HUES48 (cell line): ENCODE measurements at regions not wholly inside any gene's neighbourhood (a gene's known extent, or its start where the extent isn't known, plus 50 kb on each side); places are given as distances from the start of the nearest gene placed in this dataset.

Experiments used
- H3K27ac ChIP-seq: one replicate; pipeline ENCODE4 v1.7.0; 2013; ENCODE audit warnings: low read depth, low read length, inconsistent platforms
- H3K27me3 ChIP-seq: 2 replicates; pipeline ENCODE4 v1.6.1; 2013; ENCODE audit warnings: mild to moderate bottlenecking, low read length; ENCODE audit not compliant: control insufficient read depth, insufficient read depth
- H3K36me3 ChIP-seq: 2 replicates; pipeline ENCODE4 v1.6.1; 2013; ENCODE audit warnings: low read length; ENCODE audit not compliant: control insufficient read depth, insufficient read depth
- H3K4me1 ChIP-seq: 2 replicates; pipeline ENCODE4 v1.6.1; 2013; ENCODE audit warnings: mild to moderate bottlenecking, low read length; ENCODE audit not compliant: control insufficient read depth, insufficient read depth
- H3K4me3 ChIP-seq: 2 replicates; pipeline ENCODE4 v1.5.1; 2013; ENCODE audit warnings: mild to moderate bottlenecking, low read depth, low read length
- H3K9ac ChIP-seq: 2 replicates; pipeline ENCODE4 v1.6.1; 2013; ENCODE audit warnings: mild to moderate bottlenecking, low read depth, low read length, moderate library complexity
- H3K9me3 ChIP-seq: 2 replicates; pipeline ENCODE4 v1.6.1; 2013; ENCODE audit warnings: low read length; ENCODE audit not compliant: control insufficient read depth, insufficient read depth

DNA sequence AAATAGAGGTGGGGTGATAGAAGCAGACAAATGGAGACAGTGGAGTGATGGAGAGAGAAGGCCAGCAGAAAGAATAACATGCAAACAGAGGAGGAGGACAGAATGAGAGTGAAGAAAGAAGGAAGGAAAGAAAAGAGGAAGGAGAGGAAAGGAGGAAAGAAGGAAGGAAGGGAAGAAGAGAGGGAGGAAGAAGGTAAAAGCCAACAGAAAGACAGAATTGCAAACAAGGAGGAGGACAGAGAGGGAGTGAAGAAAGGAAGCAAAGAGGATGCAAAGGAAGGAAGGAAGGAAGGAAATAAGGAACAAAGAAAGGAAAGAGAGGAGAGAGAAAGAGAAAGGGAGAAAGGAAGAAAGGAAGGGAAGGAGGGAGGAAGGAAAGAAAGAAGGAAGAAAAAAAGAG, 444.0 kb downstream of the IRS1 start:
- Histone ChIP-seq H3K4me1 (no peaks in the 10 kb centered on the region), H3K36me3 (no peaks in the 10 kb centered on the region), H3K4me3 (no peak overlapping the region), H3K9ac (no peak overlapping the region), H3K27ac (no peak overlapping the region), H3K27me3 (no peaks in the 10 kb centered on the region), H3K9me3 (no peaks in the 10 kb centered on the region)

DNA sequence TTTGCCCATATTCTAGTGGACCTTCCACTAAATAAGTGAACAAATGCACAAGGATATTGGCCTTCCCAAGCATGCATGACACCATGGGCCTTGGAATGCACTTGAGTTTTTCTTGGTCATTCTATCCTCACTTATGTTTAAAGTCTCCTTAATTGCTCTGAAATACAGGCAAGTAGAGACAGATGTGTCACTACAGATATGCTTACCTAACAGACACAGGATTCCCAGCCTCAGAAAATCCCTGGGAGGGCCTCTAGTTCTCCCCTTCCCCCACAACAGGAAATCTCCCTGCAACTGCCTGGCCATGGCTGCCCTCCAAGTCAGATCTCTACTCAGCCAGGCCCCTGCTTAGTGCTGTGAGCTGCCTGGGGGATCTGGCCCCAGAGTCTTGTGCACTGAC, 445.2 kb downstream of the IRS1 start:
- Histone ChIP-seq H3K9ac (no peak overlapping the region), H3K4me3 (no peak overlapping the region), H3K27ac (no peak overlapping the region), H3K27me3 (no peaks in the 10 kb centered on the region), H3K4me1 (no peaks in the 10 kb centered on the region), H3K36me3 (no peaks in the 10 kb centered on the region), H3K9me3 (no peaks in the 10 kb centered on the region)

DNA sequence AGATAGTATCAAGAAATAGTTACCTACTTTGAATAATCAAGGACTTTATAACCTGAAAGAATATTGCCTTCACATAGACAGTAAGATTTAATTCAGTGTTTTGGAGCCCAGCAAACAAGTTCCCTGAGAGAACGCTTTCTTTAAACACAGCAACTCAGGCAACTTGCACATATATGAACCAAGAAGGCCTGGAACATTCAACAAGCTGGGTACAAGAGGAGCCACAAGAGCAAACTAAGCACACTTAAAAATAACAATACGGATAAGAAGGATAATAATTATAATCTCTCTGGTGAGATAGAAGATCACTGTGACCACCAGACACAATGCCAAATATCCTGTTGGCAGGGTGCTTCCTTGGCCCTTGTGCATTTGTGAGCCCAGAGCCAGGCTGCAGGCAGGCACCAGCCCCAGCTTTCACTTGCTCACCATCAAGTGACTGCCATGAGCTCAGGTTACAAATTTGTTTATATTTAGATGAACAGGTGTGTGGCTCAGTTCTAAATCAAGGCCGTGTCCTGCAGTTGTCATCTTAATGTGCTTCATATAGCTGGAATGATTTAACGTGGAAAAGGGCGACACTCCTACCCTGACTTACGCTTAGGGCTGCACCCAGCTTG, 446.6 kb downstream of the IRS1 start:
- Histone ChIP-seq H3K9me3 (no peaks in the 10 kb centered on the region), H3K4me1 (no peaks in the 10 kb centered on the region), H3K36me3 (no peaks in the 10 kb centered on the region), H3K9ac (no peak overlapping the region), H3K4me3 (no peak overlapping the region), H3K27me3 (no peaks in the 10 kb centered on the region), H3K27ac (no peak overlapping the region)

DNA sequence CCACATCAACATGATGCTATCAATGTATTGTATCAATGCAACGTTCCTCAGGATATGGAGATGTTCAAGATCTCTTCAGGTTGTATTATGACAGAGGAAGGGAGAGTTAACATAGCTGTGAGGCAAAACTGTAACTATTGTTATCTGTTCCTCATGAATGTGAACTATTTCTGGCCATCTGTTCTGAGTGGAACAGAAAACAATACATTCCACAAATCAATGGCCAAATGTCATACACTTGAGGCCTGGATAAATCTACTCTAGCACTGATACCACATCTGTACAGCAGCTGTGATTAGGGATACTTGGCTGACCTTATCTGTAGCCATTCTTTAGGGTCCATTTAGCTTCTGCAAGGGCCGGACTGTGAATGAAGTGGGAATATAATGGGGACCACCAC, 447.9 kb downstream of the IRS1 start:
- H3K27ac ChIP-seq = no peak overlapping the region
- H3K4me3 ChIP-seq = no peak overlapping the region
- no peak overlapping the region for H3K9ac ChIP-seq
- no peaks in the 10 kb centered on the region for H3K4me1 ChIP-seq
- H3K27me3 ChIP-seq = no peaks in the 10 kb centered on the region
- no peaks in the 10 kb centered on the region for H3K9me3 ChIP-seq
- no peaks in the 10 kb centered on the region for H3K36me3 ChIP-seq

GRCh38 chr2:226339616-226340015, 460.0 kb downstream of the IRS1 start:
- Histone ChIP-seq H3K27ac (no peak overlapping the region), H3K4me3 (no peak overlapping the region), H3K36me3 (no peaks in the 10 kb centered on the region)

GRCh38 chr2:226338825-226339224, 460.8 kb downstream of the IRS1 start:
- Histone ChIP-seq H3K4me3 (no peak overlapping the region), H3K4me1 (peaks cover 10% of the 10 kb centered on the region; the same call in 1 of the 2 replicates), H3K9ac (no peak overlapping the region), H3K27ac (no peak overlapping the region), H3K27me3 (no peaks in the 10 kb centered on the region), H3K9me3 (no peaks in the 10 kb centered on the region), H3K36me3 (no peaks in the 10 kb centered on the region)

More at GRCh38 chr2:226339616-226340015, 460.0 kb downstream of the IRS1 start:
- H3K27me3 ChIP-seq = no peaks in the 10 kb centered on the region
- no peaks in the 10 kb centered on the region for H3K9me3 ChIP-seq
- no peak overlapping the region for H3K9ac ChIP-seq
- peaks cover 10% of the 10 kb centered on the region; the same call in 1 of the 2 replicates for H3K4me1 ChIP-seq

DNA sequence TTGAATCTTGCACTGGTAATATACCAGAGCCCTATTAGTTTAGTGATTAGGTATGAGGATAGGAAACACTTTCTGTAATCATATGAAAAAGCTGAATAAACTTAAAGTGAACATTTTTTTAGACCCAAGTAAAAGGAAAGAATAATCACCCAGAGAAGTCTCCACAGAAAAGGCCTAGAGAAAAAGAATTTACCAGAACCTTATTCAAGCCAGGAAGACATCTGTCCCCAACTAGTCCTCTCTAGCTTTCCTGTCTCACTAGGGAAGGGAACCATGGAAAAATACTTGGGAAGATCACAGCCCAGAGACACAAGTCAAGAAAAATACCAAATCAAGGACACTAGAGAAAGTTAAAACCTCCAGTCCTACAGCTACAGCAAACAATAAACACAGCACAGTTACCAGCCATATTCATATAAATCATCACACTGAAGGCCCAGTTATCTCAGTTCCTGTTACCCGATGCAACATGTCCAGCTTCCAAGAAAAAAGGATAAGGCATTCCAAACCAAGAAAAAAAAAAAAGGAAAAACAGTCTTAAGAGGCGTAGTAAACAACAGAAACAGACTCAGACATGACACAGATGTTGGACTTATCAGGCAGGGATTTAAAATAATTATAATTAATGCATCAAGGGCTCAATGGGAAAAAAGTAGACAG, 461.5 kb downstream of the IRS1 start:
- H3K27ac ChIP-seq = no peak overlapping the region
- no peaks in the 10 kb centered on the region for H3K36me3 ChIP-seq
- peaks cover 10% of the 10 kb centered on the region; the same call in 1 of the 2 replicates for H3K4me1 ChIP-seq

GRCh38 chr2:226336283-226336682, 463.3 kb downstream of the IRS1 start:
- H3K9me3 ChIP-seq = no peaks in the 10 kb centered on the region
- H3K9ac ChIP-seq = no peak overlapping the region
- H3K4me3 ChIP-seq = no peak overlapping the region
- H3K27me3 ChIP-seq = no peaks in the 10 kb centered on the region
- H3K4me1 ChIP-seq = no peaks in the 10 kb centered on the region
- H3K36me3 ChIP-seq = no peaks in the 10 kb centered on the region
- H3K27ac ChIP-seq = no peak overlapping the region

More for the DNA sequence above, 461.5 kb downstream of the IRS1 start:
- Histone ChIP-seq H3K4me3 (no peak overlapping the region), H3K9ac (no peak overlapping the region), H3K9me3 (no peaks in the 10 kb centered on the region), H3K27me3 (no peaks in the 10 kb centered on the region)

DNA sequence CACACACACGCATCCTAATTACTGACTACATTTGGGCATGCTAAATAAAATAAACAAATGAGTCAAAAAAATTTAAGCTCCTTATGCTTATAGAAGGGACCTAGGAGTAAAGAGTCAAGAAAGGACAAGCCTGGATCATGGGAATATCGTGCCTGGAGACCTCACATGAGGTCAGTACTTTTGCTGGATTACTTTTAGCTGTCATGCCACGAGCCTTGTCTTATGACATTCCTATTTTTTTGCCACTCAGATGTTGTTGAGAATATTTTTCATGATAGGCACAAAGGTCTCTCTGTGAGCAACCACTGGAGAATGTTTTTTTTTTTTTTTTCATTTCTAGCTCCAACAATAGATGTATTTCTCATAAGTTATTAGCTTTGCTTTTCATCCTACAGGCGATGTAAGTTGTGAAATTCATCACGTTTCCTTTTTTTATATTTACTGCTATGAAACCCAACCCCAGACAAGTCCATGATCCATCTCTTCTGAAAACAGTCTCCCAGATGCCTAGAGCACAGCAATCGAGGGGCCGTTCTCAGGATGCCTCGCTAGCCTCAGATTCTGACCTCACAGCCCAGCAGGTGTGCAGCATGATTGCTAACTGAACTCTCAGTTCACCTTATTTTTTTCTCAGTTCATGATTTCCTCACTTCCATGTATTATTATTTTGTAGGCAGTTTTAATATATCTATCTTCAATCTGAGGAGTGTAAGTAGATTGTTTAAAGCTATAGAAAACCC, 464.5 kb downstream of the IRS1 start:
- Histone ChIP-seq H3K27ac (no peak overlapping the region), H3K9ac (no peak overlapping the region), H3K9me3 (no peaks in the 10 kb centered on the region), H3K4me3 (no peak overlapping the region), H3K36me3 (no peaks in the 10 kb centered on the region), H3K27me3 (no peaks in the 10 kb centered on the region), H3K4me1 (no peaks in the 10 kb centered on the region)

- Histone ChIP-seq H3K4me1 (no peaks in the 10 kb centered on the region), H3K27ac (no peak overlapping the region), H3K36me3 (no peaks in the 10 kb centered on the region), H3K4me3 (no peak overlapping the region), H3K9me3 (no peaks in the 10 kb centered on the region), H3K9ac (no peak overlapping the region), H3K27me3 (no peaks in the 10 kb centered on the region)
Measured at GRCh38 chr2:226333388-226333787, 466.2 kb downstream of the IRS1 start.

- H3K9me3 ChIP-seq = no peaks in the 10 kb centered on the region
- no peak overlapping the region for H3K4me3 ChIP-seq
- H3K36me3 ChIP-seq = no peaks in the 10 kb centered on the region
- H3K9ac ChIP-seq = no peak overlapping the region
- H3K4me1 ChIP-seq = no peaks in the 10 kb centered on the region
- no peaks in the 10 kb centered on the region for H3K27me3 ChIP-seq
- no peak overlapping the region for H3K27ac ChIP-seq
Measured at GRCh38 chr2:226330206-226330605, 469.4 kb downstream of the IRS1 start.
